IMR-90 (cell line): ENCODE measurements at regions not wholly inside any gene's neighbourhood (a gene's known extent, or its start where the extent isn't known, plus 50 kb on each side); places are given as distances from the start of the nearest gene placed in this dataset.
A peak's percentile ranks its signal among the peaks of the same experiment; 100 is the strongest.

Source experiments
- ATAC-seq: fragments of 200-7000 bp; cut with Tn5 transposase; 2 replicates; pipeline ENCODE4 v1.9.1; 2020; ENCODE audit warnings: low read depth, mild to moderate bottlenecking, moderate library complexity
- BruUV-seq: library from RNA; stranded (reverse); fragments of 400-500 nt; replicated peaks from 2 replicates; lab custom pipeline; 2021; lab: Mats Ljungman, UMichigan
- CTCF ChIA-PET: fragments of 300-600 bp; formaldehyde crosslinking; extraction: SDS; loops from one replicate; lab custom pipeline; 2021; ENCODE audit warnings: antibody characterized with exemption; lab: Yijun Ruan, JAX
- POLR2A ChIA-PET: fragments of 300-600 bp; sonication (Branson Sonifier 250); formaldehyde crosslinking; loops from one replicate; lab custom pipeline; 2022; ENCODE audit warnings: antibody characterized with exemption; ENCODE audit not compliant: unreplicated experiment; lab: Charles Lee
- DNase-seq: peaks from one replicate; pipeline ENCODE4 v3.0.0; 2013
- H2AFZ ChIP-seq: replicated peaks from 2 replicates; pipeline ENCODE3; 2013; ENCODE audit warnings: low read length, mild to moderate bottlenecking; ENCODE audit not compliant: poor library complexity
- H2AK5ac ChIP-seq: 2 replicates; pipeline ENCODE4 v1.6.1; 2013; ENCODE audit warnings: low read depth, low read length, inconsistent platforms
- H2AK9ac ChIP-seq: replicated peaks from 2 replicates; pipeline ENCODE3; 2013; ENCODE audit warnings: mild to moderate bottlenecking, low read depth, low read length, moderate library complexity; ENCODE audit not compliant: poor library complexity
- H2BK120ac ChIP-seq: 2 replicates; pipeline ENCODE4 v1.6.1; 2013; ENCODE audit warnings: low read depth, low read length, inconsistent platforms
- H2BK15ac ChIP-seq: 3 replicates; pipeline ENCODE4 v1.6.1; 2013; ENCODE audit warnings: low read depth, low read length, inconsistent platforms
- H2BK20ac ChIP-seq: 2 replicates; pipeline ENCODE4 v1.6.1; 2013; ENCODE audit warnings: low read depth, mild to moderate bottlenecking, inconsistent platforms, low read length, moderate library complexity
- H2BK5ac ChIP-seq: 2 replicates; pipeline ENCODE4 v1.6.1; 2013; ENCODE audit warnings: mild to moderate bottlenecking, low read depth, low read length, inconsistent platforms; ENCODE audit not compliant: poor library complexity, severe bottlenecking
- H3K14ac ChIP-seq: replicated peaks from 2 replicates; pipeline ENCODE4 v1.6.1; 2013; ENCODE audit warnings: low read depth, low read length, inconsistent platforms
- H3K18ac ChIP-seq: 2 replicates; pipeline ENCODE4 v1.6.1; 2013; ENCODE audit warnings: low read depth, low read length, control low read depth
- H3K23ac ChIP-seq: 2 replicates; pipeline ENCODE4 v1.6.1; 2013; ENCODE audit warnings: low read depth, low read length, inconsistent platforms
- H3K27ac ChIP-seq: 2 replicates; pipeline ENCODE4 v1.5.1; 2013; ENCODE audit warnings: mild to moderate bottlenecking, control low read depth, low read length; ENCODE audit not compliant: insufficient read depth
- H3K27me3 ChIP-seq: 2 replicates; pipeline ENCODE4 v1.6.1; 2013; ENCODE audit warnings: low read length; ENCODE audit not compliant: control insufficient read depth, insufficient read depth
- H3K36me3 ChIP-seq: 2 replicates; pipeline ENCODE4 v1.6.1; 2013; ENCODE audit warnings: low read length, mixed read lengths; ENCODE audit not compliant: control insufficient read depth, insufficient read depth
- H3K4ac ChIP-seq: 2 replicates; pipeline ENCODE4 v1.6.1; 2013; ENCODE audit warnings: low read depth, low read length, inconsistent platforms
- H3K4me1 ChIP-seq: 2 replicates; pipeline ENCODE4 v1.6.1; 2013; ENCODE audit warnings: low read length, mixed read lengths; ENCODE audit not compliant: control insufficient read depth, insufficient read depth
- H3K4me2 ChIP-seq: 2 replicates; pipeline ENCODE4 v1.6.1; 2013; ENCODE audit warnings: low read depth, mild to moderate bottlenecking, control low read depth, low read length, moderate library complexity
- H3K4me3 ChIP-seq: 2 replicates; pipeline ENCODE4 v1.5.1; 2013; ENCODE audit warnings: low read depth, mild to moderate bottlenecking, control low read depth, low read length, moderate library complexity; ENCODE audit not compliant: insufficient read depth
- H3K56ac ChIP-seq: 2 replicates; pipeline ENCODE4 v1.6.1; 2013; ENCODE audit warnings: low read length, inconsistent platforms; ENCODE audit not compliant: insufficient read depth; ENCODE audit errors: extremely low read depth
- H3K79me1 ChIP-seq, 2 experiments: 2 replicates each; pipeline ENCODE4 v1.6.1; 2013; ENCODE audit warnings: low read length in 2 of 2, inconsistent platforms in 1 of 2, low read depth in 1 of 2
- H3K9ac ChIP-seq: 2 replicates; pipeline ENCODE4 v1.6.1; 2013; ENCODE audit warnings: low read depth, low read length, control low read depth
- H3K9me1 ChIP-seq: 2 replicates; pipeline ENCODE4 v1.6.1; 2013; ENCODE audit warnings: low read length, inconsistent platforms; ENCODE audit not compliant: insufficient read depth
- H3K9me3 ChIP-seq: 2 replicates; pipeline ENCODE4 v1.6.1; 2013; ENCODE audit warnings: low read length; ENCODE audit not compliant: control insufficient read depth, insufficient read depth
- H4K20me1 ChIP-seq: 2 replicates; pipeline ENCODE4 v1.6.1; 2013; ENCODE audit warnings: low read length, inconsistent platforms; ENCODE audit not compliant: insufficient read depth
- H4K5ac ChIP-seq: 2 replicates; pipeline ENCODE4 v1.6.1; 2013; ENCODE audit warnings: mild to moderate bottlenecking, low read depth, low read length, control low read depth
- H4K8ac ChIP-seq, 2 experiments: 2 replicates each; pipeline ENCODE4 v1.6.1; 2013; ENCODE audit warnings: low read depth in 2 of 2, low read length in 2 of 2, control low read depth in 1 of 2, inconsistent platforms in 1 of 2
- H4K91ac ChIP-seq: 2 replicates; pipeline ENCODE4 v1.6.1; 2013; ENCODE audit warnings: low read depth, low read length, inconsistent platforms; ENCODE audit not compliant: insufficient read depth
- BHLHE40 ChIP-seq: fragments of 150-350 bp; IDR thresholded peaks from 2 replicates; pipeline ENCODE4 v1.6.1; 2016; ENCODE audit warnings: mild to moderate bottlenecking, low read depth, low read length
- MXI1 ChIP-seq: IDR thresholded peaks from 2 replicates; pipeline ENCODE4 v1.6.1; 2012; ENCODE audit warnings: low read depth, mild to moderate bottlenecking, low read length, moderate library complexity, borderline replicate concordance
- WGBS, 2 experiments: methylation state at CpG; one replicate each; pipeline versions ENCODE4 v1.1.5 to v1.1.7; 2013; ENCODE audit warnings: missing lambda C conversion rate in 2 of 2; ENCODE audit not compliant: insufficient read length in 1 of 2; ENCODE audit errors: extremely low coverage in 2 of 2; 5-methylcytosine and 5-hydroxymethylcytosine counted together
- dilution Hi-C: fragments of 300-500 bp; cut with HindIII; formaldehyde crosslinking; loops from one replicate; pipeline ENCODE4 v1.14.3; 2018; ENCODE audit warnings: low sequenced_read_pairs; ENCODE audit not compliant: unreplicated experiment
- in situ Hi-C: fragments of 300-500 bp; cut with MboI; formaldehyde crosslinking; loops from 3 replicates; pipeline ENCODE4 v1.14.3; 2019; ENCODE audit warnings: low sequenced_read_pairs, inconsistent platforms, mixed read lengths
- intact Hi-C: fragments of 100-400 bp; cut with micrococcal nuclease; formaldehyde crosslinking; loops from 2 replicates; pipeline ENCODE4 v1.10.0; 2022

DNA sequence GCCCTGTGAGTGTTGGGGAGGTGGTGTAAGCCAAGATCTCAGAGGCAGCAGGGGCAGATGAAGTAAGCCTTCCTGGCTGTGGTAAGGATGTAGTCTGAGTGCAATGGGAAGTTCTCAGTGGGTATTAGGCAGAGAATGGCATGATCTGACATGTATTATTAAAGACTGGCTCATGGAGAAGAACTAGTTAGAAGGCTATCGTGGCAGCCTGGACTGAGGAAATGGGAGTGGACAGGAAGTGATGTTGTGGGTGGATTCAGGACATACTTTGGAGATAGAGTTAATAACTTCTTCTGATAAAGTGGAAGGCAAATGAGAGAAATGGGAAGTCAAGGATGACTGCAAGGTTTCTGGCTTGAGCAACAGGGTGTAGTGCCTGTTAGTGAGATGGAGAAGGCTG, 250.9 kb upstream of the CFAP20DC start:
- no peak overlapping the region for H3K23ac ChIP-seq
- no peak overlapping the region for H4K91ac ChIP-seq
- no peak overlapping the region; the same call in 1 of the 2 replicates for H3K18ac ChIP-seq
- H2BK120ac ChIP-seq: no peak overlapping the region
- peak overlapping the region; percentile 45; the same call in 1 of the 2 replicates for H4K5ac ChIP-seq
- ChIA-PET CTCF (no interaction called here), POLR2A (no interaction called here)
- no peaks in the 10 kb centered on the region for H3K36me3 ChIP-seq
- H2AK5ac ChIP-seq: no peak overlapping the region
- no peaks in the 10 kb centered on the region for H3K79me1 ChIP-seq
- no peaks in the 10 kb centered on the region; the same call in 1 of the 2 replicates for H3K4me1 ChIP-seq
- no peak overlapping the region for H3K4me3 ChIP-seq
- TF ChIP-seq MXI1: no peak
- TF ChIP-seq BHLHE40: no peak
- H2BK5ac ChIP-seq: no peak overlapping the region
- WGBS, 2 experiments: 67% methylated on average over 1 of the region's 1 CpG; no CpG with 5 or more reads in 1 of the 2 experiments
- H4K20me1 ChIP-seq: no peaks in the 10 kb centered on the region
- no peaks in the 10 kb centered on the region for H3K9me1 ChIP-seq
- H2AFZ ChIP-seq: peak overlapping the region; percentile 28
- no TSS peak for BruUV-seq
- ATAC-seq: no peak
- H3K14ac ChIP-seq: no peak overlapping the region
- no peak overlapping the region for H3K27ac ChIP-seq
- H3K9me3 ChIP-seq: peaks cover 3% of the 10 kb centered on the region; the same call in 1 of the 2 replicates
- H3K4ac ChIP-seq: no peak overlapping the region
- intact Hi-C loops: loop anchor here (10.0 kb wide), 1 partner anchor 1134 kb away; no protein-coding TSS in a partner anchor
- no peak overlapping the region for H3K56ac ChIP-seq
- no peaks in the 10 kb centered on the region for H3K27me3 ChIP-seq
- H3K4me2 ChIP-seq: no peak overlapping the region
- dilution Hi-C loops: no loop called here
- 0 out of 3 replicates have a peak overlapping the region, but pooled peaks have one; percentile 20 for H2BK15ac ChIP-seq
- H2BK20ac ChIP-seq: no peak overlapping the region
- no peak overlapping the region for H2AK9ac ChIP-seq
- peak overlapping the region; percentile 42 to 55; a peak in 3 of 4 replicates for H4K8ac ChIP-seq
- no peak overlapping the region for H3K9ac ChIP-seq
- DNase-seq: peak; percentile 16
- in situ Hi-C loops: no loop called here
